ENCODE measurements at regions not wholly inside any gene's neighbourhood (a gene's known extent, or its start where the extent isn't known, plus 50 kb on each side); places are given as distances from the start of the nearest gene placed in this dataset.
"Not testable (repeated sequence)": the region's sequence is repeated elsewhere in the genome, so short reads cannot be mapped to it uniquely, and the experiment has no call there.

DNA sequence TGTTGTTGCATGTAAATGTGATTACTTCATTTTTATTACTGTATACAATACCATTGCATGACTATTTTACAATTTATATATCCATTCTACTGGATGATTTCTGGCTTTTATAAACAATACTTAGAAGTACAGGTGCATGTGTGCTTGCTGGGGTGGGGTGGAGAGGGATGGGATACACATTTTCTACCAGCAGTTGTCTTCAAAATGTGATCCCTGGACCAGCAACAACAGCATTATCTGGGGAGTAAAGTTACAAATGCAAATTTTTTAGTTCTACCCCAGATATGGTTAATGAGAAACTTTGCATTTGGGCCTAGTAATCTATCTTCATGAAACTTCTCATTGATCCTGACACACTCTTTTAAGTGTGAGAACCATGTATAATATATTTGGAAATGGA is 905.4 kb upstream of the ATXN7L3B start:
- H3K4me1 ChIP-seq (ENCODE audit: insufficient read depth, low read length, severe bottlenecking), result no peaks in the 10 kb centered on the region

DNA sequence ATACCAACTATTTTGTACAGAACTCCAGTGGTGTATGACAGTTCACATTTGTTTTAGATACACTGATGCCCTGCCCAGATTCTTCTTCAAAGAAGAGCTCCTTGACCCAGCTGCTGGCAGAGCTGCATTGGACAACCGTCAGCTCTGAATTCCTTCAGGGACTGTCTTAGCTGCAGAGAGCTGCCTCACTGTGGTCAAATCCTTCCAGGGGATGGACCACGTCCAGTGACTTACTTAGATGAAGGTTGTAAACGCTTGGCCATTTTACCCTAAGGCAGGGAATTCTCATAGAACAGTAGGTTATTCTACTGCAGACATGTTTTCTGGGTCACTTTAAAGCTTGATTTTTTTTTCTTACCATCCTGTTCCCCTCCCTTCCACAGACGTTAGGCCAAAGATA is 905.0 kb upstream of the ATXN7L3B start:
- Histone ChIP-seq H3K36me3 (ENCODE audit: insufficient read depth, low read length) (no peaks in the 10 kb centered on the region), H3F3A (ENCODE audit: insufficient read depth, low read length) (no peaks in the 10 kb centered on the region), H3K4me3 (ENCODE audit: low read depth, low read length, poor library complexity, severe bottlenecking) (no peak overlapping the region), H3K9ac (ENCODE audit: low read length) (no peak overlapping the region), H3K4me1 (ENCODE audit: insufficient read depth, low read length, severe bottlenecking) (no peaks in the 10 kb centered on the region), H2AFZ (ENCODE audit: low read length) (no peak overlapping the region), H3K27ac (ENCODE audit: low read depth, low read length, poor library complexity, severe bottlenecking) (no peak overlapping the region), H4K20me1 (ENCODE audit: insufficient read depth, low read length) (no peaks in the 10 kb centered on the region), H3K9me3 (ENCODE audit: low read length) (no peaks in the 10 kb centered on the region), H3K79me2 (ENCODE audit: insufficient read depth, low read length) (no peaks in the 10 kb centered on the region), H3K27me3 (ENCODE audit: insufficient read depth, low read length) (no peaks in the 10 kb centered on the region), H3K4me2 (ENCODE audit: low read length) (no peak overlapping the region), H3K9me2 (ENCODE audit: low read depth, low read length) (no peaks in the 10 kb centered on the region)
- no peak for TF ChIP-seq EZH2 (IDR thresholded peaks at IDR 0.05; ENCODE audit: borderline replicate concordance, low read length)
- TF ChIP-seq, protein P1, sequence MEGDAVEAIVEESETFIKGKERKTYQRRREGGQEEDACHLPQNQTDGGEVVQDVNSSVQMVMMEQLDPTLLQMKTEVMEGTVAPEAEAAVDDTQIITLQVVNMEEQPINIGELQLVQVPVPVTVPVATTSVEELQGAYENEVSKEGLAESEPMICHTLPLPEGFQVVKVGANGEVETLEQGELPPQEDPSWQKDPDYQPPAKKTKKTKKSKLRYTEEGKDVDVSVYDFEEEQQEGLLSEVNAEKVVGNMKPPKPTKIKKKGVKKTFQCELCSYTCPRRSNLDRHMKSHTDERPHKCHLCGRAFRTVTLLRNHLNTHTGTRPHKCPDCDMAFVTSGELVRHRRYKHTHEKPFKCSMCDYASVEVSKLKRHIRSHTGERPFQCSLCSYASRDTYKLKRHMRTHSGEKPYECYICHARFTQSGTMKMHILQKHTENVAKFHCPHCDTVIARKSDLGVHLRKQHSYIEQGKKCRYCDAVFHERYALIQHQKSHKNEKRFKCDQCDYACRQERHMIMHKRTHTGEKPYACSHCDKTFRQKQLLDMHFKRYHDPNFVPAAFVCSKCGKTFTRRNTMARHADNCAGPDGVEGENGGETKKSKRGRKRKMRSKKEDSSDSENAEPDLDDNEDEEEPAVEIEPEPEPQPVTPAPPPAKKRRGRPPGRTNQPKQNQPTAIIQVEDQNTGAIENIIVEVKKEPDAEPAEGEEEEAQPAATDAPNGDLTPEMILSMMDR (IDR thresholded peaks at IDR 0.05; ENCODE audit: low read length), result no peak

More for the DNA sequence above, 905.4 kb upstream of the ATXN7L3B start:
- H3K9me3 ChIP-seq (ENCODE audit: low read length), result no peaks in the 10 kb centered on the region
- no peak overlapping the region for H3K27ac ChIP-seq (ENCODE audit: low read depth, low read length, poor library complexity, severe bottlenecking)
- H3K9ac ChIP-seq (ENCODE audit: low read length), result no peak overlapping the region
- no peaks in the 10 kb centered on the region for H3F3A ChIP-seq (ENCODE audit: insufficient read depth, low read length)
- no peaks in the 10 kb centered on the region for H4K20me1 ChIP-seq (ENCODE audit: insufficient read depth, low read length)
- H3K36me3 ChIP-seq (ENCODE audit: insufficient read depth, low read length), result no peaks in the 10 kb centered on the region
- H3K27me3 ChIP-seq (ENCODE audit: insufficient read depth, low read length), result no peaks in the 10 kb centered on the region
- TF ChIP-seq EZH2 (IDR thresholded peaks at IDR 0.05; ENCODE audit: borderline replicate concordance, low read length), result no peak
- TF ChIP-seq, protein P1 (IDR thresholded peaks at IDR 0.05; ENCODE audit: low read length), result no peak
- H3K79me2 ChIP-seq (ENCODE audit: insufficient read depth, low read length), result no peaks in the 10 kb centered on the region
- no peaks in the 10 kb centered on the region for H3K9me2 ChIP-seq (ENCODE audit: low read depth, low read length)
- no peak overlapping the region for H3K4me3 ChIP-seq (ENCODE audit: low read depth, low read length, poor library complexity, severe bottlenecking)
- no peak overlapping the region for H3K4me2 ChIP-seq (ENCODE audit: low read length)
- H2AFZ ChIP-seq (ENCODE audit: low read length), result no peak overlapping the region

DNA sequence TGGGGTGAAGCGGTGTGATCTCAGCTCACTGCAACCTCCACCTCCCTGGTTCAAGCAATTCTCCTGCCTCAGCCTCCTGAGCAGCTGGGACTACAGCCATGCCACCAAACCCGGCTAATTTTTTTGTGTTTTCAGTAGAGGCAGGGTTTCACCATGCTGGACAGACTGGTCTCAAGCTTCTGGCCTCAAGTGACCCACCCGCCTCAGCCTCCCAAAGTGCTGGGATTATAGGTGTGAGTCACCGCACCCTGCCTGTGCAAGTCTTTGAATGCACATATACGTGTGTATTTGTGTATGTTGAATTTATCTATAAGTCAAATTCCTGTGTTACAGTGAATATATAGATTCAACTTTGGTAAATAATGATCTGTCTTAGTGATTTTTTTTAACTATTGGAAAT is 898.2 kb upstream of the ATXN7L3B start:
- not testable (repeated sequence) for H3K9me2 ChIP-seq (ENCODE audit: low read depth, low read length); H3K27me3 ChIP-seq (ENCODE audit: insufficient read depth, low read length); H3K9me3 ChIP-seq (ENCODE audit: low read length); H3K4me3 ChIP-seq (ENCODE audit: low read depth, low read length, poor library complexity, severe bottlenecking); H3K4me1 ChIP-seq (ENCODE audit: insufficient read depth, low read length, severe bottlenecking); H3K4me2 ChIP-seq (ENCODE audit: low read length); H3K9ac ChIP-seq (ENCODE audit: low read length); H3K36me3 ChIP-seq (ENCODE audit: insufficient read depth, low read length); H3K27ac ChIP-seq (ENCODE audit: low read depth, low read length, poor library complexity, severe bottlenecking); H3F3A ChIP-seq (ENCODE audit: insufficient read depth, low read length); H2AFZ ChIP-seq (ENCODE audit: low read length); H3K79me2 ChIP-seq (ENCODE audit: insufficient read depth, low read length); H4K20me1 ChIP-seq (ENCODE audit: insufficient read depth, low read length)

DNA sequence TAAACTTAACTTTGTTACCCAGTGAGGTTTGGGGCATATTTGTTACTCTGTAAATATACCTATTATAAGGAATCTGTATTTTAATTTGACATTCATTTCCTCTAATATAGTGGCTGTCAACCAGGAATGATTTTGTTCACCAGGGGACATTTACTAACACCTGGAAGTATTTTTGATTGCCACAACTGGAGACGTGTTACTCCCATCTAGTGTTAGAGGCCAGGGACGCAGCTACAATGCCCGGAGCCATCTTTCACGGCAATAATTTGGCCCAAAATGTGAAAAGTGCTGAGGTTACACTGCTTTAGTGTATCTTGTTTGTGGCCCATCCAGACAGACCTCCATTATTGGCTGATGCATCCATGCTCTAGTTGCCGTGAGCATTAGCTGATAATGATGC is 881.3 kb upstream of the ATXN7L3B start:
- H2AFZ ChIP-seq (ENCODE audit: low read length), result no peak overlapping the region
- H3K4me3 ChIP-seq (ENCODE audit: low read depth, low read length, poor library complexity, severe bottlenecking), result no peak overlapping the region
- no peaks in the 10 kb centered on the region for H3K79me2 ChIP-seq (ENCODE audit: insufficient read depth, low read length)
- TF ChIP-seq, protein P1 (IDR thresholded peaks at IDR 0.05; ENCODE audit: low read length), result no peak
- no peak for TF ChIP-seq EZH2 (IDR thresholded peaks at IDR 0.05; ENCODE audit: borderline replicate concordance, low read length)
- no peaks in the 10 kb centered on the region for H3F3A ChIP-seq (ENCODE audit: insufficient read depth, low read length)
- no peaks in the 10 kb centered on the region for H3K36me3 ChIP-seq (ENCODE audit: insufficient read depth, low read length)
- no peaks in the 10 kb centered on the region for H3K9me2 ChIP-seq (ENCODE audit: low read depth, low read length)
- no peaks in the 10 kb centered on the region for H3K9me3 ChIP-seq (ENCODE audit: low read length)
- no peaks in the 10 kb centered on the region for H3K27me3 ChIP-seq (ENCODE audit: insufficient read depth, low read length)
- no peak overlapping the region for H3K27ac ChIP-seq (ENCODE audit: low read depth, low read length, poor library complexity, severe bottlenecking)
- H3K4me2 ChIP-seq (ENCODE audit: low read length), result no peak overlapping the region
- H3K4me1 ChIP-seq (ENCODE audit: insufficient read depth, low read length, severe bottlenecking), result no peaks in the 10 kb centered on the region
- H4K20me1 ChIP-seq (ENCODE audit: insufficient read depth, low read length), result no peaks in the 10 kb centered on the region
- H3K9ac ChIP-seq (ENCODE audit: low read length), result no peak overlapping the region

Data from OCI-LY1 (cell line).